ENCODE measurements at regions not wholly inside any gene's neighbourhood (a gene's known extent, or its start where the extent isn't known, plus 50 kb on each side); places are given as distances from the start of the nearest gene placed in this dataset.

DNA sequence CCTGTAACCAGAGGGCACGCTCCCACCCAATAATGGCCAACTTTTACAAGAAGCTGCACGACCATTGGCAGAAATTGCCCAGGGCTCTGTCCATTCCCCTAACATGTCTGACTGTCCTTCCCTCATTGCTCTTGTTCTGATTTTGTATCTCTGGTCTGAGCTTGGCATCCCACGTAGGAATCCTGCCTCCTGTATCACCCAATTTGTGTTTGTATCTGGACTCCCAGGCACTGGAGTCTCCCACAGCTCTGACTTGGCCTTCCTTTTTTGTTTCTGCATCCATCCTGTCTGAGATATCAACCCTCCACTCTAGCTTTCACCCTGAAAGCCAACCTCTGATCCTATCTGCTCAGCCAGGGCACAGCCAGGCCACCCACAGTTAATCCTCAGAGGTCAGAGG lies 259.8 kb downstream of the FBXO15 start:
- TF ChIP-seq CTCF (IDR thresholded peaks at IDR 0.05) = no peak
- TF ChIP-seq POLR2A (IDR thresholded peaks at IDR 0.05) = no peak
- no peak for TF ChIP-seq EP300 (IDR thresholded peaks at IDR 0.05)
